ENCODE measurements at regions not wholly inside any gene's neighbourhood (a gene's known extent, or its start where the extent isn't known, plus 50 kb on each side); places are given as distances from the start of the nearest gene placed in this dataset.
A peak's percentile ranks its signal among the peaks of the same experiment; 100 is the strongest.
"Not testable (repeated sequence)": the region's sequence is repeated elsewhere in the genome, so short reads cannot be mapped to it uniquely, and the experiment has no call there.

- no peaks in the 10 kb centered on the region for H3K36me3 ChIP-seq (ENCODE audit: control insufficient read depth, insufficient read depth, low read length)
- H3K9me3 ChIP-seq (ENCODE audit: control insufficient read depth, insufficient read depth, low read length): no peaks in the 10 kb centered on the region
- H3K27me3 ChIP-seq (ENCODE audit: control insufficient read depth, insufficient read depth, low read length): no peaks in the 10 kb centered on the region
- no peak overlapping the region for H3K27ac ChIP-seq (ENCODE audit: low read depth, low read length)
- peaks cover 4% of the 10 kb centered on the region; the same call in 1 of the 2 replicates for H3K4me1 ChIP-seq (ENCODE audit: control insufficient read depth, insufficient read depth, low read length)
- no peak overlapping the region for H3K4me3 ChIP-seq (ENCODE audit: low read depth, low read length)
- no peak overlapping the region for H3K9ac ChIP-seq (ENCODE audit: low read depth, low read length)
These were observed 908.3 kb upstream of the ANO3 start for GRCh38 chr11:25423436-25424199.

- no peaks in the 10 kb centered on the region for H3K9me3 ChIP-seq (ENCODE audit: control insufficient read depth, insufficient read depth, low read length)
- no peaks in the 10 kb centered on the region for H3K4me1 ChIP-seq (ENCODE audit: control insufficient read depth, insufficient read depth, low read length)
- no peak overlapping the region for H3K9ac ChIP-seq (ENCODE audit: low read depth, low read length)
- no peaks in the 10 kb centered on the region for H3K27me3 ChIP-seq (ENCODE audit: control insufficient read depth, insufficient read depth, low read length)
- no peak overlapping the region for H3K27ac ChIP-seq (ENCODE audit: low read depth, low read length)
- H3K36me3 ChIP-seq (ENCODE audit: control insufficient read depth, insufficient read depth, low read length): no peaks in the 10 kb centered on the region
- H3K4me3 ChIP-seq (ENCODE audit: low read depth, low read length): no peak overlapping the region
These were observed 899.6 kb upstream of the ANO3 start for GRCh38 chr11:25432376-25432775.

GRCh38 chr11:25435197-25435596, 896.7 kb upstream of the ANO3 start:
- Histone ChIP-seq H3K27ac (ENCODE audit: low read depth, low read length) (no peak overlapping the region), H3K9ac (ENCODE audit: low read depth, low read length) (no peak overlapping the region), H3K4me3 (ENCODE audit: low read depth, low read length) (no peak overlapping the region), H3K9me3 (ENCODE audit: control insufficient read depth, insufficient read depth, low read length) (no peaks in the 10 kb centered on the region), H3K4me1 (ENCODE audit: control insufficient read depth, insufficient read depth, low read length) (no peaks in the 10 kb centered on the region), H3K27me3 (ENCODE audit: control insufficient read depth, insufficient read depth, low read length) (no peaks in the 10 kb centered on the region), H3K36me3 (ENCODE audit: control insufficient read depth, insufficient read depth, low read length) (no peaks in the 10 kb centered on the region)

- Histone ChIP-seq H3K4me1 (ENCODE audit: control insufficient read depth, insufficient read depth, low read length) (no peaks in the 10 kb centered on the region), H3K4me3 (ENCODE audit: low read depth, low read length) (no peak overlapping the region), H3K9ac (ENCODE audit: low read depth, low read length) (no peak overlapping the region), H3K27me3 (ENCODE audit: control insufficient read depth, insufficient read depth, low read length) (no peaks in the 10 kb centered on the region), H3K9me3 (ENCODE audit: control insufficient read depth, insufficient read depth, low read length) (no peaks in the 10 kb centered on the region), H3K27ac (ENCODE audit: low read depth, low read length) (no peak overlapping the region), H3K36me3 (ENCODE audit: control insufficient read depth, insufficient read depth, low read length) (no peaks in the 10 kb centered on the region)
These were observed 895.6 kb upstream of the ANO3 start for GRCh38 chr11:25436326-25436725.

GRCh38 chr11:25441421-25441820, 890.5 kb upstream of the ANO3 start:
- no peaks in the 10 kb centered on the region for H3K36me3 ChIP-seq (ENCODE audit: control insufficient read depth, insufficient read depth, low read length)
- no peak overlapping the region for H3K4me3 ChIP-seq (ENCODE audit: low read depth, low read length)
- no peak overlapping the region for H3K9ac ChIP-seq (ENCODE audit: low read depth, low read length)
- H3K4me1 ChIP-seq (ENCODE audit: control insufficient read depth, insufficient read depth, low read length): no peaks in the 10 kb centered on the region
- H3K27ac ChIP-seq (ENCODE audit: low read depth, low read length): no peak overlapping the region
- H3K27me3 ChIP-seq (ENCODE audit: control insufficient read depth, insufficient read depth, low read length): no peaks in the 10 kb centered on the region
- no peaks in the 10 kb centered on the region for H3K9me3 ChIP-seq (ENCODE audit: control insufficient read depth, insufficient read depth, low read length)

GRCh38 chr11:25449091-25449490, 882.8 kb upstream of the ANO3 start:
- Histone ChIP-seq H3K27ac (ENCODE audit: low read depth, low read length) (no peak overlapping the region), H3K4me3 (ENCODE audit: low read depth, low read length) (no peak overlapping the region), H3K4me1 (ENCODE audit: control insufficient read depth, insufficient read depth, low read length) (no peaks in the 10 kb centered on the region), H3K36me3 (ENCODE audit: control insufficient read depth, insufficient read depth, low read length) (no peaks in the 10 kb centered on the region), H3K27me3 (ENCODE audit: control insufficient read depth, insufficient read depth, low read length) (no peaks in the 10 kb centered on the region), H3K9me3 (ENCODE audit: control insufficient read depth, insufficient read depth, low read length) (no peaks in the 10 kb centered on the region), H3K9ac (ENCODE audit: low read depth, low read length) (no peak overlapping the region)

- no peak overlapping the region for H3K27ac ChIP-seq (ENCODE audit: low read depth, low read length)
- H3K9ac ChIP-seq (ENCODE audit: low read depth, low read length): no peak overlapping the region
- no peaks in the 10 kb centered on the region for H3K27me3 ChIP-seq (ENCODE audit: control insufficient read depth, insufficient read depth, low read length)
- no peaks in the 10 kb centered on the region for H3K36me3 ChIP-seq (ENCODE audit: control insufficient read depth, insufficient read depth, low read length)
- no peak overlapping the region for H3K4me3 ChIP-seq (ENCODE audit: low read depth, low read length)
- no peaks in the 10 kb centered on the region for H3K4me1 ChIP-seq (ENCODE audit: control insufficient read depth, insufficient read depth, low read length)
- H3K9me3 ChIP-seq (ENCODE audit: control insufficient read depth, insufficient read depth, low read length): no peaks in the 10 kb centered on the region
These were observed 878.5 kb upstream of the ANO3 start for GRCh38 chr11:25453471-25453870.

GRCh38 chr11:25456211-25456610, 875.7 kb upstream of the ANO3 start:
- H3K4me3 ChIP-seq (ENCODE audit: low read depth, low read length): no peak overlapping the region
- H3K27me3 ChIP-seq (ENCODE audit: control insufficient read depth, insufficient read depth, low read length): no peaks in the 10 kb centered on the region
- no peak overlapping the region for H3K27ac ChIP-seq (ENCODE audit: low read depth, low read length)
- no peaks in the 10 kb centered on the region for H3K4me1 ChIP-seq (ENCODE audit: control insufficient read depth, insufficient read depth, low read length)
- H3K9me3 ChIP-seq (ENCODE audit: control insufficient read depth, insufficient read depth, low read length): no peaks in the 10 kb centered on the region
- H3K9ac ChIP-seq (ENCODE audit: low read depth, low read length): no peak overlapping the region
- H3K36me3 ChIP-seq (ENCODE audit: control insufficient read depth, insufficient read depth, low read length): no peaks in the 10 kb centered on the region

- Histone ChIP-seq H3K27ac (ENCODE audit: low read depth, low read length) (no peak overlapping the region), H3K4me1 (ENCODE audit: control insufficient read depth, insufficient read depth, low read length) (no peaks in the 10 kb centered on the region; the same call in 1 of the 2 replicates), H3K27me3 (ENCODE audit: control insufficient read depth, insufficient read depth, low read length) (no peaks in the 10 kb centered on the region), H3K9me3 (ENCODE audit: control insufficient read depth, insufficient read depth, low read length) (no peaks in the 10 kb centered on the region), H3K9ac (ENCODE audit: low read depth, low read length) (no peak overlapping the region), H3K36me3 (ENCODE audit: control insufficient read depth, insufficient read depth, low read length) (no peaks in the 10 kb centered on the region), H3K4me3 (ENCODE audit: low read depth, low read length) (no peak overlapping the region)
These were observed 847.9 kb upstream of the ANO3 start for GRCh38 chr11:25483915-25484635.

GRCh38 chr11:25485315-25485714, 846.6 kb upstream of the ANO3 start:
- peak overlapping the region; percentile 26 for H3K27ac ChIP-seq (ENCODE audit: low read depth, low read length)
- no peaks in the 10 kb centered on the region for H3K9me3 ChIP-seq (ENCODE audit: control insufficient read depth, insufficient read depth, low read length)
- H3K36me3 ChIP-seq (ENCODE audit: control insufficient read depth, insufficient read depth, low read length): no peaks in the 10 kb centered on the region
- H3K4me1 ChIP-seq (ENCODE audit: control insufficient read depth, insufficient read depth, low read length): no peaks in the 10 kb centered on the region; the same call in 1 of the 2 replicates
- H3K4me3 ChIP-seq (ENCODE audit: low read depth, low read length): no peak overlapping the region
- H3K27me3 ChIP-seq (ENCODE audit: control insufficient read depth, insufficient read depth, low read length): no peaks in the 10 kb centered on the region
- H3K9ac ChIP-seq (ENCODE audit: low read depth, low read length): no peak overlapping the region

GRCh38 chr11:25486338-25486737, 845.6 kb upstream of the ANO3 start:
- not testable (repeated sequence) for H3K4me3 ChIP-seq (ENCODE audit: low read depth, low read length); H3K27ac ChIP-seq (ENCODE audit: low read depth, low read length); H3K9ac ChIP-seq (ENCODE audit: low read depth, low read length)

More at GRCh38 chr11:25486338-25486737, 845.6 kb upstream of the ANO3 start:
- not testable (repeated sequence) for H3K27me3 ChIP-seq (ENCODE audit: control insufficient read depth, insufficient read depth, low read length); H3K9me3 ChIP-seq (ENCODE audit: control insufficient read depth, insufficient read depth, low read length); H3K4me1 ChIP-seq (ENCODE audit: control insufficient read depth, insufficient read depth, low read length); H3K36me3 ChIP-seq (ENCODE audit: control insufficient read depth, insufficient read depth, low read length)
